Fibroblast of the conjunctiva (primary cell): ENCODE measurements at regions not wholly inside any gene's neighbourhood (a gene's known extent, or its start where the extent isn't known, plus 50 kb on each side); places are given as distances from the start of the nearest gene placed in this dataset.
"Not testable (repeated sequence)": the region's sequence is repeated elsewhere in the genome, so short reads cannot be mapped to it uniquely, and the experiment has no call there.

Experiments used
- DNase-seq: peaks from one replicate; pipeline ENCODE4 v3.0.0-alpha.2; 2010; ENCODE audit warnings: low read depth

DNA sequence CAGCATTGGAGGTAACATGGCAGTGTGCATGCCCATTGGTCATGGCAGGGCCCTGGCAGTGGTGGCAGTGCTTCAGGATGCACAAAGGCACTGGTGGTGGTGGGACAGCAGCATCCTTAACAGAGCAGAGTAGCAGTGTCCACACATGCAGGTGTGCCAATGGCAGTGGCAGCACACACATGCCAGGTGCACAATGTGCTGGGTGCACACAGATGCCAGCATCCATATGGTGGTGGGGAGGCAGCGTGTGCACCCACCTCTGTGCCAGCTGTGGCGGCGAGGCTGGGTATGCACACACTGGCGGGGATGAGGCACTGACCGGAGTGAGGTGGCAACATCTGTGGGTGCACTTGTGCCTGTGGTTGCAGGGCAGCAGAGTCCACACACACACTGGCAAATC lies 150.6 kb downstream of the SI start:
- no peak for DNase-seq

- DNase-seq: no peak
Measured at GRCh38 chr3:164918905-164919304, 159.4 kb downstream of the SI start.

DNA sequence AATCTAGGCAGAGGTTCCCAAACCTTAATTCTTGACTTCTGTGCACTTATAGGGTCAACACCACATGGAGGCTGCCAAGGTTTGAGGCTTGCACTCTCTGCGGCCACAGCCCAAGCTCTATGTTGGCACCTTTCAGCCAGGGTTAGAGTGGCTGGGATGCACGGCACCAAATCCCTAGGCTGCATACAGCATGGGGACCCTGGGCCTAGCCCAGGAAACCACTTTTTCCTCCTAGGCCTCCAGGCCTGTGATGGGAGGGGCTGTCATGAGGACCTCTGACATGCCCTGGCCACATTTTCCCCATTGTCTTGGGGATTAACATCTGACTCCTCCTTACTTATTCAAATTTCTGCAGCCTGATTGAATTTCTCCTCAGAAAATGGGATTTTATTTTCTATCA lies 165.4 kb downstream of the SI start:
- DNase-seq: no peak

GRCh38 chr3:164903820-164904451 lies 174.4 kb downstream of the SI start:
- DNase-seq: no peak

DNA sequence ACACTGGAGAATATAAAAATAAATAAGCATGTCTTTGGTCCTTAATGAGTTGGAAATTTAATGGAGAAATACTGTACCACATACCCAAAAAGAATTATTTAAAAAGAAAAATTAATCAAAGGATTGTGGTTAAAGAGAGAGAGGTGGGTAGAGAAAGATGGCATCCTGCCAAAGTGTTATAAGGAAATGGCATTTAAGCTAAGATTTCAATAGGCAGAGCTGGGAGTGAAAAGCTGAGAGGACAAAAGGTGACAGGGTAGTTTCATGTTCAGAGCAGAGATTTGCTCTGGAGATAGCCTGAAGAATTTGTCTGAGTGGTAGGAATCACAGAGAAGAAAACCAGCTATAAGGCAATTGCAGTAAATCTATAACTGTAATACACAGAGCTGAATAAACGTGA lies 181.0 kb downstream of the SI start:
- DNase-seq: no peak

DNA sequence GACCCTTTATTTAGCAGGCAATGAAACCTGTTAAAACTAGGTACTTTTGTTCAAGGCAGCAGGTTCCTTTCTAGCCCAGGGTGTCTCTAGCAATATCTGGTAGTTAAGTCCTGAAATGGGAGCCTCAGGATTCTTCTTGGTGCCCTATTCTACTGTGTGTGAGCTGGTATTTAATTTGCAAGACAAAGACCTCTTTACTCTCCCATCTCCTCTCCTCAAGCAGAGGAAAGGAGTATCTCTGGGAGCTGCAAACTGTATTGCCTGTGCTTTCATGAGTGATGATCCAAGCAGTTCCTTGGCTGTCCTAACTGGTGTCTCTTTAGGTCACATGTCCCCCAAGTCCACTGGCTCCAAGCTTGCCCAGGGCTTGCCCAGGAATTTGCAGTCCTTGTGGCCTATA lies 188.2 kb downstream of the SI start:
- DNase-seq: no peak

GRCh38 chr3:164883171-164883570 lies 195.1 kb downstream of the SI start:
- no peak for DNase-seq

DNA sequence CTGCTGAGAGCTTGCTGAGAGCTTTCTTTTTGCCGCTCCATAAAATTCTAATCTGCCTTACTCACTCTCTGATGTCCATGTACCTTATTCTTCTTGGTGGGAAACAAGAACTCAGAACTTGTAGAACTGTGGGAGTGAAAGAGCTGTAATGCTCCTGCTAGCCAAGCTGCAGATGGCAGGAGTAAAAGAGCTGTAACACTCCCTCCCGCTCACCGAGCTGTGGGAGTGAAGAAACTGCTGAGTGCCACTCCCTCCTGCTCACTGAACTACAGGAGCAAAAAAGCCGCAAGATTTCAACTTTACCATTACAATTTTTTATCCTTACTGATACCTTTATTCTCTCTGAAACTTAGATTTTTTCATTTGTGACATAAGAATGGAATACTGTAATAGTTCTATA lies 199.1 kb downstream of the SI start:
- DNase-seq: no peak

- DNase-seq: no peak
Measured at GRCh38 chr3:164864454-164864853, 213.8 kb downstream of the SI start.

GRCh38 chr3:164852866-164853265 lies 225.4 kb downstream of the SI start:
- no peak for DNase-seq

GRCh38 chr3:164851905-164852304 lies 226.4 kb downstream of the SI start:
- DNase-seq: no peak

DNA sequence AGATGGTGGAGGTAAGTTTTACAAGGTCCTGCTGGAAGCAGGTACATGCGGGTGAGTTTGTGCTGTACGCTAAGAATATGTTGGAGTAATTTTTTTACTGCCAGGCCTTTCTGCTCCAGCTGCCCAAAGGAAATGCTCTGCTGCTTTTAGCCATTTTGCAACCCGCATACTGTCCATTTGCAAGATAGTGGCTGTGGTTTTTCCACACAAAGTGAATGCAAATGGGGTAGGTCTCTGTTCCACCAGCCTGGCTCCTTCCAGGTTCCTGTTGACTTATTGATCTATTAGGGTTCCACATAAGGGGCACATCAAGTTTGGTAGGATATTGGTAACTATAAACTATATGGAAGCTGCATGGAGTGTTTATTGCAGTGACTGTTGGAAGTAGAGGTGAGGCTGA lies 227.1 kb downstream of the SI start:
- no peak for DNase-seq

DNA sequence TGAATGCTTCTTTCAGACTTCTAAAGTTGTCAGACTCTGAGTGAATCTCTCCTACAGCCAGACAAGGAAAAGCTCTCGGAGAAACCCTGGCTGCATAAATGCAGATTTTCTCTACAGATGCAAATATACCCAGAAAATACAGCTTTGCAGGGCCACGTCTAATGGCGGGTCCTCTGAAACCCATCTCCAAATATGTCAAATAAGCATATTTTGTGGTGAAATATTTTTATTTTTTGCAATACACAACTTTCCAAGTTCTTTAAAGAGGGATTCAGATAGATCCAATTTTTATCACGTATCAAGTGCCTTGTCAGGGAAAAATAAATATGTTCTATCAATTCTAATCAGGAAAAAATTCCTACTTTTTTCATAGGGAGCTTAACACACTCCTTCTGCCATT lies 229.4 kb downstream of the SI start:
- DNase-seq: no peak

- DNase-seq: no peak
Measured at GRCh38 chr3:164845739-164846138, 232.6 kb downstream of the SI start.

DNA sequence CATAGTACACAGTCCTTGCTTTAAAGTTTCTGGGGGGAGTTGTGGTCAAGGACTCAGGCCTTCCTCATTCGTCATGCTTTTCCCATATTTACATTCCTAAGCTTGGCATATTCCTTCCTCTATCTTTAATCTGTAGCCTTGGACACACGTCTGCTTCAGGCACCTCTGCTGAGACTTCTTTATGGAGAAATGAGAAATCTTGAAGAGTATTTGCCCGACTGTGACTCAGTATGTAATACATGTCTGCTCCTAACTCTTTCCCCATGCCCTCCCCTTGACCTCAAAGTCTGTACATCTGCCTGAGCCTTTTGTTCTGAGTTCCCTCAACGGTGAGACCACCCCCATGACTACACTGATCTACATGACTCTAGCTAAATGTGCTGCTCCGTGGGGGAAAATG lies 246.1 kb downstream of the SI start:
- no peak for DNase-seq

DNA sequence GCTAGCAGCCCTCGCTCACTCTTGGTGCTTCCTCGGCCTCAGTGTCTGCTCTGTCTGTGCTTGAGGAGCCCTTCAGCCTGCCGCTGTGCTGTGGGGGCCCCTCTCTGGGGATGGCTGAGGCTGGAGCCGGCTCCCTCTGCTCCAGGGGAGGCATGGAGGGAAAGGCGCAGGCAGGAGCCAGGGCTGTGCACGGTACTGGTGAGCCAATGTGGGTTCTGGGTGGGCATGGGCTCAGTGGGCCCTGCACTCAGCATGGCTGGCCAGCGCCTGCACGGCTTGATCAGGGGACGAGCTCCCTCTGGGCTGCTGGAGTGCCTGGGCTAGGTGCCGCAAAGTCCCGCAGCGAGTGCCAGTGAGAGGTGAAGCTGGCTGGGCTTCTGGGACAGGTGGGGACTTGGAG lies 260.0 kb downstream of the SI start:
- DNase-seq: no peak

DNA sequence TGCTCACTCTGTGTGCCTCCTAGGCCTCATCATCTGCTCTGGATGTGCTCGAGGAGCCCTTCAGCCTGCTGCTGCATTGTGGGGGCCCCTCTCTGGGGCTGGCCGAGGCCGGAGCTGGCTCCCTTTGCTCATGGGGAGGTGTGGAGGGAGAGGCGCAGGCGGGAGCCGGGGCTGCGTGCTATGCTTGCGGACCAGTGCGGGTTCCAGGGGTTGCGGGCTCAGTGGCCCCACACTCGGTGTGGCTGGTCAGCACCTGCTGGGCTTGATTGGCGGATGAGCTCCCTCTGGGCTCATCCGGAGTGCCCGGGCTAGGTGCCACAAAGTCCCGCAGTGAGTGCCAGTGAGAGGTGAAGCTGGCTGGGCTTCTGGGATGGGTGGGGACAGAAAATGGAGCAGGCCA lies 264.2 kb downstream of the SI start:
- no peak for DNase-seq

GRCh38 chr3:164812042-164812441 lies 266.3 kb downstream of the SI start:
- DNase-seq: no peak

GRCh38 chr3:164806188-164806587 lies 272.1 kb downstream of the SI start:
- no peak for DNase-seq

DNA sequence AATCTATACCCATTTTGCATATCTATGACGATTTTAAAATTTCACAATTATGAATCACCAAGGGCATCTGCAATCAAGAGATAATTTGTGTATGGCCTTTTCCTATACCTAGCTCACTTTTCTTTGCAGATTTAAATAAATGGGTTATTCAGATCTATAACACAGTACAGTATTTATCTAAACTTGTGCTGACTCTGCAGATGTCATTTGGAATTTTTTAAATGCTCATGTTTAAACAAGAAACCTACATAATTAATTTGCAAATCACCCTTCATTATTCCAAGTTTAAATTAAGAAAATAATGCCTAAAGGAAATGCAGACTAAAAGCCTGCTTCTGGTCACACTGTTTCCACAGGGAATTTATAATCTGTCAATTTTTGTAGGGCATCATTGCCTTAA lies 284.2 kb downstream of the SI start:
- DNase-seq: no peak

GRCh38 chr3:164791263-164791662 lies 287.0 kb downstream of the SI start:
- no peak for DNase-seq

GRCh38 chr3:164784407-164784806 lies 293.9 kb downstream of the SI start:
- not testable (repeated sequence) for DNase-seq

DNA sequence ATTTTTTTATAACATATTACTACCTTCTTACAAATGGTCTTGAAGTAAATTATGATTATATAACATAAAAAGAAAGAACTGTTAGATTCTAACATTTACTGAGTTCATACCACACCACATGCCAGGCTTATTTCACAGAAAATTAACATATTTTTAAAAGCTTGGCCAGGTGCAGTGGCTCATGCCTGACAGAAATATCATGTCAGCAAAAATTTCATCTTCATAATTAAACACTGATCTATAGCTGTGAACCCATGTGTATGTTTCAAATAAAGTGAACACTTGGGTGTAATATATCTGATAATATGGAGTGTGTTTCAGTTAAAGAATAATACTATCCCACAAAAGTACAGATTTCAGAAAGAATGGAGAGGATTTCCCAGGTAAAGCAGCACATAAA lies 296.5 kb downstream of the SI start:
- DNase-seq: no peak

DNA sequence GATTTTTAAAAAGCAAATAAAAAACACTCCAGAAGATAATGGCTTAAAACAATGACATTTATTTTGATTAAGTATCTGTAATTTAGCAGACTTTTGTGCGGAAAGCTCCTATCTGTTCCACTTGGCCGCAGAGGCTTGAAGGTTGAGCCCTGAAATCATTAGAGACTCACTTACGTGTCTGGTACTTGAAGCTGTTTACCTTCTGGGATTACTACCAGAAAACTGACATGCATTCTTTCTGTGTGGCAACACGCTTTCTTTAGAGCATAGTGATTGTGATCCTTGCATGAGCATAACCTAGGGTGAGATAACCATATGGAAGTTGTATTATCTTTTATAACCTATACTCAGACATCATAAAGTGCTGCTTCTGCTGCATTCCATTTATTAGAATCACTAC lies 298.5 kb downstream of the SI start:
- DNase-seq: no peak

GRCh38 chr3:164752812-164753211 lies 325.5 kb downstream of the SI start:
- no peak for DNase-seq
